ENCODE measurements at regions not wholly inside any gene's neighbourhood (a gene's known extent, or its start where the extent isn't known, plus 50 kb on each side); places are given as distances from the start of the nearest gene placed in this dataset.

DNA sequence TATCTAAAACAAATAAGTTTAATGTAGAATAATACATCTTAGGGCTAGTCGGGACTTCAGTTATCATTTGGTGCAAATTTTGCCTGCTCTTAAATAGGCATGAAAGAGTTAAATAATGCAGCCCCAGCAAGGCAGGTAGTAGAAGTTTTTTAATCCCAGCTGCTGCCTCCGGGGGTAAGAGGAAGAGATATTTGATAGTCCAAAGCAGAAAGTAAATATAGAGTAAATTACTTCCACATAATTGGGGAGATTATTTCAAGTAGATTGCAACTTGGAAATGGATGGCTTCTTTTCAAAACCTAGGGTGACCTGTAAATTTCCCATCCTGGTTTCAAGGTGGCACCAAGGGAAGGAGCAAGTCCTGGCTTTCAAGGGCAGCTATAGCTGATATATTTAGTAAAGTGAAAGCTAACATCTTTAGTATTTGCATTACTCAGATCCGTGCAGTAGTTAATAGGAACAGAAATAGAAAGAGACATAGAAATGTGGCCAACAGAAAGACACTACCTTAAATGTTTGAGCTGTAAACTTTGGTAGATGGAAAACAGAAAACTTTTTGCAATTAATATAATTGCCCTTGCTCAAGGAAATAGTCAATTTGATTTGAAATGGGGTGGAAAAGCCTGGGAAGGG is 109.1 kb downstream of the LMO4 start:
- DNase-seq (ENCODE audit: low read depth in 2 of 2) = no peak

DNA sequence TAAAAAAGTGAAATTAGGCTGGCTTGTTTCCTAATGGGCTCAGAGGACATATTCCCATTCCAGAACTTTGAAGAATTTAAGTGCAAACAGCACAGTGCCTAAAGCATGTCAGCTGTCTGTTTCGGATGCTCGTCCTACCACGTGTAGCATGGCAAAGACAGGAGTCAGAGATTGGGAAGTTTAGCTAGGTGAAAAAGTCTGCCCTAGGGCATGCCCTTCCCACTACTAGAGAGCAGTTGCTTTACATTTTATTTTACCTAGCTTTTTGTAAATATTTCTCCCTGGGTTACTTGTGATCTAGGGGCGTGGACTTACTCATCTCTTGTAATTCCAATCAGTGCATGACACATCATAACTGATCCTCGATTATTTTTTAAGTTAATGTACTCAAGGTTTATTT is 111.1 kb downstream of the LMO4 start:
- DNase-seq (ENCODE audit: low read depth in 2 of 2) = no peak

DNA sequence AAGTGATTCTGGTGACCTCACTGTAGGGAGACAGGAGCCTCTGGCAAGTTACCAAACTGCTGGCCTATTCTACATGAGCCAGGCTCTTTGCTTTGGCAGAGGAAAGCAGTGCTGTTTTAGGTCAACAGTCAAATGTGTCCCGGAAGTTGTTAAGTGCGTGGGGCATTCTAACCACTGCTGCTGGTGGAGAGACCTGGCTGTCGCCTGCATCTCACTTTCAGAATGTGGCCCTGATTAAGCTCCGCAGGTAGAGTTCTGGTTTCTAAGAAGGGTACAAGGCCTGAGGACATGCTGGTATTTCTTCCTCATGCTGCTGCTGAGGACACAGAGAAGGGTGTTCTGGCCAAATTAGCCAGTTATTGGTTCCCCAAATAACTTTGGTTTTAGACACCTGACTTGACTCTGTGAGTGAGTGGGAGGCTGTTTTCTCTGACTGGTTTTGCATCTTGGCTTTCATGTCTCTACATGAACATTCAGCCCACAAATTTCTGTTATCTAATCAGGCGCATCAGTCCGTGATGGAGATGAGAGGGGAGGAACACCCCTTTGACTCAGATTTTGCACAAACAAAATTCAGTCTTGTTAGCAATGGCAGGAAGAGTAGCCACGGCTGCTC is 120.8 kb downstream of the LMO4 start:
- peak in 1 of 2 donors; percentile 39 for DNase-seq (ENCODE audit: low read depth in 2 of 2)

DNA sequence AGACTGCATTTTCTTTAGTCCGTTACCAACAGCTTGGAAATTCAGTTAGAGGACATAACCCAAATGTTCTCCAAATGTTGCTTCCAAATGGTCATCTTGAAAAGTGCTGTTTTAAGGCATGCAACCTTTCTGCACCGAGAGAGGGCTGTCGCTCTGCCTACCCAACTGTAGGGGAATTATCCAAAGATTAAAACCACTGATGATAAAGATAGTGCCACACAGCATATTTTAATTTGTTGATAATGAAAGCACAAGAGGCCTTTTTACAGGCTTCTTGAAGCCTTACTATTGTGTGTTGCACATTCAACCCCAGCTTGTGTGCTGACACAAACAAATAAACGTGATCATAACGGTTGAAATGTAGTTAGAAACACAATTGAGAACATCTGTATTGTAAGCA is 121.5 kb downstream of the LMO4 start:
- DNase-seq (ENCODE audit: low read depth in 2 of 2) = no peak

DNA sequence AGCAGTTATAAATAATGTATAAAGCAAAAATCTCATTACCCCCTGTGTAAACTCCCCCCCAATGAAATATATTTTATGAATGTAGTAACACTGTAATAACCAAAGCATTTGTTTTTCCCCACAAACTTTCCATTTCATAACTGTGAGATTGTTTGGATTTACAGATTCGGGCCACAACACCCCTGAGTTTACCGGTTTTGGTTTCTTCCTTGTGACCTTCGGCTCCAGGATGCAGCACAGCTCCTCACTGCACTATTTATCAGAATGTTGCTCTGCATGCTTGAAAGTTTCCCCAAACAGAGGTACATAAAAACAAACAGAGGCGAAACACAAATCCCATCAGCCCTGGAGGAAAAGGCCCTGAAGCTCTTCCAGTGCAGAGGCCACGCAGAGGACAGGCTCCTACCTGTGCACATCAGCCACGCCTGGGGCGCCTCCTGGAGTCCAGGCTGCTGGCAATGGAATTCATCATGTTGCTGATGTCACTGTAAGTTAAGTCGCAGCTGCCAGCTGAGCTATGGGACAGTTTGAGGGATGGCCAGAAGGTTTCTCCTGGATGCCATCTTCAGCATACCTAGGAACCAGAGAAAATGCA is 122.0 kb downstream of the LMO4 start:
- DNase-seq (ENCODE audit: low read depth in 2 of 2) = peak; percentile 3 to 16

DNA sequence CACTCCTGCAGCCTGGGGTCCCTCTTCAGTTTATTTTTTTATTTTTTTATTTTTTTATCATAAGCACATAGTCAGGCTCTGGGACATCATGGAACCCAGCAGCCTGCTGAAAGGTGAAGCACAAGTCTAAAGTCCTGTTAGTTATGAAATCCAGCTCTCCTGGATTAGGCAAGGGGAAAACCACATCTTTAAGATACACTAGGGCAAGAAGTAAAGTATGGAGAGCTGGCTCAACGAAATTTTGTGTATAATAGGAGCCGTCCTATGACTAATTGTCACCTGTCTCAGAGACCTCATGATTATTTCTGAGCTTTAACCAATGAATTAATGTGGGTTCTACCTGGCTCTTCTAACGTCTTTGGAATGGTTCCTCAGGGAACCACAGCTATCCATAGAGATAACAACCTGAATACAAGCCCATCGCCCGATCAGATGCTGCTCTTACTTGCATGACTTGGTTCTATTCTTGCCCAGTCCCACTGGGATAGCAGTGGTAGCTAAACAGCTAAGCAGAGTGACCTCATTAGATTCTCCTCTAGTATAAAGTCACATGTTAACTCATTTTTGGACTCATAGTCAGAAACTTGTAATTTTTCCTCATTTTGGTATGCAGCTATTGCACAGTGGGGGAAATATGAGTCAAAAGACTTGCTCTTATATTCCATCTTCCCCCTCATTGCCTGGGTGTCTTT is 122.7 kb downstream of the LMO4 start:
- DNase-seq (ENCODE audit: low read depth in 2 of 2) = no peak

DNA sequence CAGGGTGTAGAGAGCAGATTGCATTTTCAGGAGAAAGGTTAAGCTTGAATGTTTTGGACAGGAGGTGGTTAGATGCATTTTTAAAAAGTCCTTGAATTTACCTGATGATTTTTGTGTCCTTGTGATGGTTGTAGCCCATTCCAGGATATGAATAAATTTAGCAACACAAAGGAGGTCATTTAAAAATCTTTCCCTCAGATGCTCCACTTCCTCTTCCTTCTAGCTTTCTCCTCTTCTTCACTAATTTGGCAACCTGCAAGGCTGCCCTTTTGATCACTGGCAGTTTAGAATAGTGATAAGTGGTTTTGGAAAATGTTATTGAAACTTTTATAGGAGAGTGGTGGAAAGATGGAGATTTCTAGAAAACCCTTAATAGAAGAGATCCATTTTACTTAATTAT is 124.0 kb downstream of the LMO4 start:
- DNase-seq (ENCODE audit: low read depth in 2 of 2) = no peak

DNA sequence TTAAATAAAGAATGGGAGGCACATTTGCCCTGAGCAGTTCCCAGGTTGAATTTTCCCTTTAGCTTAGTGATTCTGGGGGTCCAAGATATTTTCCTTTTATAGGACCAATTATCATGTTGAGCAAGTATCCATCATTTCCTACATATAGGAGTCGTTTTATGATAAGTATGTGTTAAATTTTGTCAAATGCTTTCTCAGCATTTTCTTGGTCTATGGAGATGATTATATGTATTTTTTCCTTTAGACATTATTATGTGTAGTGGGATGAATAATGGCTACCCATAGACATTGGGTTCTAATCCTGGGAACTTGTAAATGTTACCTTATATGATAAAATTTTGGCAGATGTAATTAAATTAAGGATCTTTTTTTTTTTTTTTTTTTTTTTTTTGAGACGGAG is 128.7 kb downstream of the LMO4 start:
- no peak for DNase-seq (ENCODE audit: low read depth in 2 of 2)

DNA sequence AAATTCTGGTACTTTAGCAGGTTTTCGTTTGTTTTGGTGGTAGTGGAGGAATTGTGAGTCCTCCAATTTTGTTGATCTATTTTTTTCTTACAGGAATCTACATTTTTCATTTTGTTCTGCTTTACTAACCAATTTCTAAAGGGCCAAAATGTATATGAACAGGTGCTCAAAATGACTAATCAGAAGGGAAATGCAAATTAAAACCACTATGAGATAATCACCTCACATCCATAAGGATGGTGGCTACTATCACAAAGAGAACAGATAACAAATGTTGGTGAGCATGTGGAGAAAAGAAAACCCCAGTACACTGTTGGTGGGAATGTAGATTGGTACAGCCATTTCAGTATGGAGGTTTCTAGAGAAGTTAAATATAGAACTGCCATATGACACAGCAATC is 134.2 kb downstream of the LMO4 start:
- no peak for DNase-seq (ENCODE audit: low read depth in 2 of 2)

DNA sequence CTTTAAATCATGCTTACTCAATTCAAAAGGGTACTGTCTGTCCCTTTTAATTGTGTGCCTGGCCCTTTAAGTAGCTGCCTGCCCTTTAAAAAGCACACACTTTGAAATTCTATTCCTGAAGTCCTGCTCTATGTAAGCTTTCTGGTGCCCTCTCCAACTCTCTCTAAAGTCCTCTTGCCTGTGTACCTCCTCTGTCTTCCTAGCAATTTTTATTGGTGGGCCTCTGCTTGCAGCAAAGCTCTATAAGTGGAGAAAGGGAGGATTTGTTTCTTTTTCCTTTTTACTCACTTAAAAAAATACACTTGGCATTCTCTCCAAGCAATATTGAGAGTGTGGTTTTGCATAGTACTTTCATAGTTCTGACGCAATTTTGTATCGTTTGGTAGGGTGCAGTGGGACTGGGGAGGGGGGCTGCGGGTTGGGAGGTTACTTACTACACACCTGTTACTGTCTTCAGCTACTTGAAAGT is 135.4 kb downstream of the LMO4 start:
- no peak for DNase-seq (ENCODE audit: low read depth in 2 of 2)

DNA sequence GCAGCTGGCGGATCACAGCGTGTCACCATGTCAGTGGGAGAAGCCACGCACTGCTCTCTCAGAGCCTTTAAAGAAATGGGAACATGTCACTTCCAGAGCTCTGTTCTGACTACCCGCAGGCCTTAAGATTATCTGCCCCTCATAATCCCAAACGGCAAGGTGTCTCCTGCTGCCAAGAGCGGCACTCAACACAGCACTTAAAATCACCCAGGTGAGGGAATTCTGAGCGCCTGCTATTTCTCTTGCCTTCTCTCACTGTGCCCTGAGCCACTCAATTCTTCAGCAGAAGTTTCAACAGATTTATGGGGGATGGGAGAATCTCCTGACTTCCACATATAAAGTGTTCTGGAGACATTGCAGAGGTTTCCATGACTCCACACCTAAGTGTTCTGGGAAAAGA is 137.9 kb downstream of the LMO4 start:
- DNase-seq (ENCODE audit: low read depth in 2 of 2) = no peak

DNA sequence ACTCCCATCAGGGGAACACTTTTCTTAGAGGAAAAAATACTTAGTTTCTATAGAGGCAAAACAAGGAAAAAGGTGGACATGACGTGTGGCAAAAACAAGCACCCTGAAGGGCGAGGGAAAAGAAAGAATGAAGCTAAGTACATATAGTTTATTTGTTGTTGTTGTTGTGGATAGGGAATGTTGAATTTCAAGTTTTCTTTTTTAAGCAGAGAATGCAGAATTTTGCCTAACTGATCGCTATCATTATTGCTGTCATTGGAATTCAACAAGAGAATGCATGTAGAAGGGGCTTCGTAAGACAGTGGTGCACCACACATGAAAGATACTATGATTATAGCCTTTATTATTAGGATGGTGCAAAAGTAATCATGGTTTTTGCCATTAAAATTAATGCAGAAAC is 144.0 kb downstream of the LMO4 start:
- no peak for DNase-seq (ENCODE audit: low read depth in 2 of 2)

DNA sequence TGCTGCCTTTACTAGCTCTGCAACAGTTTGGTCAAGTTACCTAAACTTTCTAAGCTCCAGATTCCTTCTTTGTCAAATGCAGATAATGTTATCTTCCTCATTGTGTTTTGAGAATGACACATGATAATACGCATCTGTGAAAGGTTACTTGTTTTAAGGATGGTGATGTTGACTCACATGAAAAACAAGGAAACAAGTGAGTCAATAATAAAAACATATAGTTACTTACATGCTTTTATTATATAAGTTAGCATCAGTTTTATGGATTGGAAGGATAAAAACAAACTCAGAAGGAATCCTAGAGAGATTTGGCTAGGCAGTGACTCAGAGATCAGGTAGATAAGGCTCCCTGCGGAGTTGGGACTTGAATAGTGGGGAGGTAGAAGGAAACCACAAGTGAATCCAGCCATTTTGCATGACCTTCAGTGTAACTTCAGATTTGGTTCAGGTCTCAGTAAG is 144.6 kb downstream of the LMO4 start:
- DNase-seq (ENCODE audit: low read depth in 2 of 2) = no peak

DNA sequence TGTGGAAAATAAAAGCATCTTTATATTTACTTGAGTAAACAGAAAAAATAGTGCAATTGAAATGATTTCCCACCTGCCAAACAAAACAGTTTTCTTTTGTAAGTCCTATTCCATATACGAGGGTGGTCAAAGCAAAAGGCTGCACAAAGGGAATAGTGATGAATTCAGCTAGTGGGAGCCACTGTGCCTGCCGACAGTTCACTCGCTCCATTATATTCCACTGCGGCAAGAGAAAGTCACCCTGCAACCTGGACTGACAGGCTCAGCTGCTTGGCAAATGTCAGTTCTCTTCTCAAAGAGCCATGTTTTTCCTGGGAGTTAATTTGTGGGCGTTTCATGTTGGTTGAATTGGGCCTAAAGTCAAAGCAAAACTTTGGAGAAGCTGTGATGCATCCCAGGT is 145.4 kb downstream of the LMO4 start:
- no peak for DNase-seq (ENCODE audit: low read depth in 2 of 2)

DNA sequence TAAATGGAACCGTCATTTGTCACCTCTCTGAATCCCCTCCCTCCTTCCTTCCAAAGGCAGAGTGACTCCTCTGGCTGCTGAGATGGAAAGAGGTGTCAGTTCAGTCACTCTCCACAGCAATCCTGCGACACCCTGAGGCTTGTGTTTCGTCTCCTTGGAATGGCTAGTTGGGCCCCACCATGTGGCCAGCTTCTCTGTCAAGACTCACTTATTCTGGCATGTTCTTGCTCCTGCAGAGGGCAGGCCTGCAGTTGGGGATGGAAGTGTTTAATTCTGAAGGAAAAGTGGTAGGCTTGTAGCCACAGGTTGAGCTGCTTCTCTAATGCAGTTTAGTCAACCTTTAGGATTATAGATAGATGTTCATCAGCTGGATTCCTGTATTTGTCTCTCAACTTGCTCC is 149.6 kb downstream of the LMO4 start:
- DNase-seq (ENCODE audit: low read depth in 2 of 2) = no peak

DNA sequence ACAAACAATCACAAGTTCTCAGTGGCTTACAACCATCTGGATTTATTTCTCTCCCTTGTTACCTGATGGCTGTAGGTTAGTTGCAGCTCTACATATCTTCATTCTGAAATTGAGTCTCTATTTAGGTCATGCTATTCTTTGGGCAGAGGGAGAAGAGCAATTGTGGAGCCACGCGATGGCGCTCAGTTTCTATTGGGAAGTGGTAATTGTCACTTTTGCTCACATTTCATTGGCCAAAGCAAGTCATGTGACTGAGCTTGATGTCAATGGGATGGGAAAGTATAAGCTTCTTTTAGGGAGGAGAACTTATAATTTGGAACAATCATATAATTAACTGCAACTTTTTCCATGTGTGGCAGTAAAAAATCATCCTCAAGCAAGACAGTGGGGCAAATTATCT is 166.5 kb downstream of the LMO4 start:
- no peak for DNase-seq (ENCODE audit: low read depth in 2 of 2)

DNA sequence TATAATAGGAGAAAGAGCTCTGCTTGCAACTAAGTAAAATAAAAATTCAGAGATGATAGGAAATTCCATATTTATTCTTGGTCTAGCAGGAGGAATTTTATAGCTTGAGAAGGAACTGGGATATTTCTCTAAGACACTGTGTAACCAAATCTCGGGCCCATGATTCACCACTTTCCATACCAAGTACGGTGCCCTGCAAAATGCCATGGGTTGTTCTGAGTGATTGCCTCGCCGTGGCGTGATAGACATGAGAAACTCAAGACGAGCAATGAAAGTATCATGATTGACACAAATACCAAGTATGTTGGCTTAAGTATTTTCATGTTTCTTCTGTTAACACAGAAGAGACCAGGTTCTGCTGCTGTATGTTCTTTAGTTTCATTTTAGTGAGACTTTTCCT is 167.2 kb downstream of the LMO4 start:
- no peak for DNase-seq (ENCODE audit: low read depth in 2 of 2)

DNA sequence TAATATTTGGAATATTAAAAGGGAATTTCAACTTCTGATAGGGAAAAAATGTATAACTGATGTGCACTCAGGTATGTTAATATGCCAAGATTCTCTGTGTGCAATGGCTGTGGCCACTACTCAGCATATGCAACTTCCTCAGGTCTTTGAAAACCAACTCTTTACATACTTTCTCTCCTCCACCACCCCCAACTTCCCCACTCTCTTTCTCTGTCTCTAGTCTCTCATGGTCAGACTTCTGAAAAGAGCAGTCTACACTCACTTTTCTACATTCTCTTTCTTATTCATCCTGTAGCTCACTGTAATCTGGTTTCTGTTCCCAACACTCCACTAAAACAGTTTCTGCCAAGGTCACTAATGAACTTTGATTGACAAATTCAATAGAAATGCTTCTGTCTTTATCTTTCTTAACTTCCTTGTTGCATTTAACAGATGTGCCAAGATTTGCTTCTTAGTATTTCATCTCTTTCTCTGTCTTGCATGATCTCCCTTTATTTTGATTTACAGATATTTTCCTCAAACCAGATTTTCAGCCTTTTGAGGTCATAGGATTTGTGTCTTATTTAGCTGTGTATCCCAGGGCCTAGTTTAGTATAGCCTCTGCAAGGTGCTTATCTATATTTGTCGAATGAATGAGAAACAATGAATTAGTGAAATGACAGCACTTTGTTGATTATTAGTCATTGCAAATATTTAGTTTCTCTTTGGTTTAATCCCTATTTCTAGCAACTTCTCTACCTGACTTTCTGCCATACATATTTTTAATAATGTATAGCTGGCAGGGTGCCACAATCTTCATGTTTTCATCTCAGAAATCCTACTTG is 168.9 kb downstream of the LMO4 start:
- DNase-seq (ENCODE audit: low read depth in 2 of 2) = no peak

DNA sequence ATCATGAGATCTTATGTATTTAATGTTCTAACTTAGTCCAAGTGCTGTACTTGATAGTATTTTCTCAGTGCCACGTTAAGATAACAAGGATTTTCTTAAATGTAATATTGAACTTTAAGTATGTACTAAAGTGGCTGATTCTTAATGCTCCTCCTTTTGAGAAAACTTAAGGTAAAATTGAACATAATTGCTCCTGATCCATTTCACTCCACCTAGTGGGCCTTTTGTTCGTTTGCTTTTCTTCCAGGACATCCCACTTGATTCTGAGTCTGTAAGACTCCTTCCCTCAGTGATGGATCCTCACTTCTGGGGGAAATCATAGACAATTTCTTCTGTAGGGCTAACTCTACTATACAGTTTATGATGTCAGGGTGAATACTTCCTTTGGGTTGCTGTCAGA is 173.1 kb downstream of the LMO4 start:
- DNase-seq (ENCODE audit: low read depth in 2 of 2) = peak in 1 of 2 donors; percentile 2

DNA sequence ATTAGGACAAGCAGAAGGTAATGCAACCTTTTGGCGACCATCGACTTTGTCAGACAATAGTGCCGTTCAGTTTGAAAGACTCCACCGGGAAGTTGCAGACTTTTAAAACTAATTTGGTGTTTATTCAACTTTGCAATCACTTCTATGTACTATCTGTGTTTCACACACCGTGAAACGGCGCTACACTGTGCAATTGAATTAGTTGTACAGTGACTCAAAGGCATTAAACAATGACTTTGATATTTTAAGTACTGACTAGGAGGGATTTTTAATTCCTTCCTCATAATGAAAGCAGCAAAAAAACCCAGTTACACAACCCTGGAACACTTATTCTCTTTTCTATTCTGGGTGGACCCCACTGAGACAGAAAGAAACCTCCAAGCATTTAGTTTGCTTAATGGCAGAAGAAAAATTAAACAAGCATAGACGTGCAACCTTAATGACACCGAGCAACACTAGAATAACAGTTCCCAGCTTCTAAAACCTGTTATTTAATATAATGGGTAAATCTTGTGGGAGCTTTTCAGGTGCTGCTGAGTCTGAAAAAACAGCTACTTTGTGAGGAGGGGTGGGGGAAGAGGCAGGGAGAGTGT is 176.8 kb downstream of the LMO4 start:
- DNase-seq (ENCODE audit: low read depth in 2 of 2) = no peak

DNA sequence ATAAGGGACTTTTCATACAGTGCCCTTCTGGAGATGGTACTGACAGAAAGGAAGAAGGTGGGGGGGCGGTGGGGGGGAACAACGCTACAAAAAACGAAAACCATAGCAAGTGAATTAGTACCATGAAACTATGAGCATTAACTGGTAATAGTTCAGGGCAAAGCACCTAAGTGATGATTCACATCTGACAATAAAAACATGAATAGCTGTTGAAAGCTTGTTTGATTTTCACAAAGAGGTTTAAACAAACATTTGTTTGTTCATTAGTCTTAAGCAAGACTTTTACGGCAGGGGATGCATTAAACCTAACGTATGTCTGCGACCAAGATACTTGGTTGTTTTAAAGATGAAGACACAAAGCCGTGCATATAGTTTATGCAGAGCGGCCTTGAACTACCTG is 177.5 kb downstream of the LMO4 start:
- no peak for DNase-seq (ENCODE audit: low read depth in 2 of 2)
